ENCODE measurements at regions not wholly inside any gene's neighbourhood (a gene's known extent, or its start where the extent isn't known, plus 50 kb on each side); places are given as distances from the start of the nearest gene placed in this dataset.

- Histone ChIP-seq H3K4me3 (ENCODE audit: control extremely low read depth in 1 of 5, extremely low read depth in 1 of 5, insufficient read depth in 1 of 5, low read depth in 2 of 5, low read length in 4 of 5) (no peak overlapping the region), H3K4me2 (replicated peaks; ENCODE audit: low read depth, low read length, poor library complexity, severe bottlenecking) (no peak overlapping the region), H3K9me3 (ENCODE audit: control extremely low read depth in 1 of 3, control insufficient read depth in 2 of 3, insufficient read depth in 1 of 3, low read length in 2 of 3) (no peaks in the 10 kb centered on the region), H3K36me3 (replicated peaks in 1 of 2; ENCODE audit: control extremely low read depth in 1 of 2, control insufficient read depth in 1 of 2, extremely low read depth in 1 of 2, insufficient read depth in 2 of 2, low read length in 1 of 2) (no peaks in the 10 kb centered on the region), H3K27ac (ENCODE audit: low read length in 2 of 2) (no peak overlapping the region), H3K4me1 (ENCODE audit: control insufficient read depth in 2 of 2, insufficient read depth in 2 of 2, low read length in 2 of 2) (peaks cover 62 to 71% of the 10 kb centered on the region in 2 donors), H3K79me2 (ENCODE audit: control insufficient read depth, insufficient read depth, low read length) (no peaks in the 10 kb centered on the region), H2AFZ (ENCODE audit: insufficient read depth, low read depth, low read length, poor library complexity, severe bottlenecking) (no peak overlapping the region), H4K20me1 (ENCODE audit: control insufficient read depth, insufficient read depth, low read length, poor library complexity, severe bottlenecking) (no peaks in the 10 kb centered on the region), H3K9ac (ENCODE audit: low read length) (no peak overlapping the region), H3K27me3 (replicated peaks in 1 of 4; ENCODE audit: control extremely low read depth in 1 of 4, control insufficient read depth in 3 of 4, insufficient read depth in 4 of 4, low read length in 3 of 4) (no peaks in the 10 kb centered on the region)
- DNase-seq = no peak
- intact Hi-C loops (cut with micrococcal nuclease) = no loop called here
- WGBS (ENCODE audit: insufficient coverage) = 94% methylated on average over 9 of the region's 14 CpGs
- ChIA-PET CTCF (interaction anchor here (1.5 kb wide), 1 partner anchor 126 kb away, joined by 4 read pairs; no protein-coding TSS in a partner anchor), POLR2A (no interaction called here)
- Mint-ChIP-seq H3K4me3 (no peak overlapping the region), H3K27me3 (no peaks in the 10 kb centered on the region), H3K27ac (no peak overlapping the region), H3K4me1 (peaks cover 63% of the 10 kb centered on the region), H3K9me3 (ENCODE audit: insufficient read depth) (no peaks in the 10 kb centered on the region)
- TF ChIP-seq EZH2 (IDR thresholded peaks at IDR 0.05; ENCODE audit: borderline replicate concordance, insufficient read depth, low read depth, low read length, poor library complexity, severe bottlenecking) (no peak), CTCF (IDR thresholded peaks at IDR 0.05) (no peak)
- no peak for ATAC-seq (ENCODE audit: low read depth)
Measured at GRCh38 chr1:234957330-234958065, 171.1 kb downstream of the TOMM20 start.

- 29% methylated on average over 4 of the region's 11 CpGs for WGBS (ENCODE audit: insufficient coverage)
- ATAC-seq (ENCODE audit: low read depth) = no peak
- CTCF ChIA-PET = interaction anchor here (1.5 kb wide), 1 partner anchor 127 kb away, joined by 4 read pairs; no protein-coding TSS in a partner anchor
- Histone ChIP-seq H3K79me2 (ENCODE audit: control insufficient read depth, insufficient read depth, low read length) (no peaks in the 10 kb centered on the region), H3K9me3 (ENCODE audit: control extremely low read depth in 1 of 3, control insufficient read depth in 2 of 3, insufficient read depth in 1 of 3, low read length in 2 of 3) (no peaks in the 10 kb centered on the region), H3K27ac (ENCODE audit: low read length in 2 of 2) (no peak overlapping the region), H3K27me3 (replicated peaks in 1 of 4; ENCODE audit: control extremely low read depth in 1 of 4, control insufficient read depth in 3 of 4, insufficient read depth in 4 of 4, low read length in 3 of 4) (no peaks in the 10 kb centered on the region), H3K36me3 (replicated peaks in 1 of 2; ENCODE audit: control extremely low read depth in 1 of 2, control insufficient read depth in 1 of 2, extremely low read depth in 1 of 2, insufficient read depth in 2 of 2, low read length in 1 of 2) (no peaks in the 10 kb centered on the region), H4K20me1 (ENCODE audit: control insufficient read depth, insufficient read depth, low read length, poor library complexity, severe bottlenecking) (no peaks in the 10 kb centered on the region), H3K4me1 (ENCODE audit: control insufficient read depth in 2 of 2, insufficient read depth in 2 of 2, low read length in 2 of 2) (peaks cover 55 to 64% of the 10 kb centered on the region in 2 donors), H2AFZ (ENCODE audit: insufficient read depth, low read depth, low read length, poor library complexity, severe bottlenecking) (no peak overlapping the region), H3K9ac (ENCODE audit: low read length) (no peak overlapping the region), H3K4me3 (ENCODE audit: control extremely low read depth in 1 of 5, extremely low read depth in 1 of 5, insufficient read depth in 1 of 5, low read depth in 2 of 5, low read length in 4 of 5) (no peak overlapping the region), H3K4me2 (replicated peaks; ENCODE audit: low read depth, low read length, poor library complexity, severe bottlenecking) (no peak overlapping the region)
- H3K9me3 Mint-ChIP-seq (ENCODE audit: insufficient read depth) = no peaks in the 10 kb centered on the region
- H3K27me3 Mint-ChIP-seq = no peaks in the 10 kb centered on the region
- POLR2A ChIA-PET = no interaction called here
- intact Hi-C loops (cut with micrococcal nuclease) = no loop called here
- H3K27ac Mint-ChIP-seq = no peak overlapping the region
- H3K4me1 Mint-ChIP-seq = peaks cover 57% of the 10 kb centered on the region
- TF ChIP-seq CTCF (IDR thresholded peaks at IDR 0.05) (no peak), EZH2 (IDR thresholded peaks at IDR 0.05; ENCODE audit: borderline replicate concordance, insufficient read depth, low read depth, low read length, poor library complexity, severe bottlenecking) (no peak)
- H3K4me3 Mint-ChIP-seq = no peak overlapping the region
- DNase-seq = no peak
Measured at GRCh38 chr1:234956821-234957329, 171.8 kb downstream of the TOMM20 start.
